ENCODE measurements at regions not wholly inside any gene's neighbourhood (a gene's known extent, or its start where the extent isn't known, plus 50 kb on each side); places are given as distances from the start of the nearest gene placed in this dataset.
"Not testable (repeated sequence)": the region's sequence is repeated elsewhere in the genome, so short reads cannot be mapped to it uniquely, and the experiment has no call there.

DNA sequence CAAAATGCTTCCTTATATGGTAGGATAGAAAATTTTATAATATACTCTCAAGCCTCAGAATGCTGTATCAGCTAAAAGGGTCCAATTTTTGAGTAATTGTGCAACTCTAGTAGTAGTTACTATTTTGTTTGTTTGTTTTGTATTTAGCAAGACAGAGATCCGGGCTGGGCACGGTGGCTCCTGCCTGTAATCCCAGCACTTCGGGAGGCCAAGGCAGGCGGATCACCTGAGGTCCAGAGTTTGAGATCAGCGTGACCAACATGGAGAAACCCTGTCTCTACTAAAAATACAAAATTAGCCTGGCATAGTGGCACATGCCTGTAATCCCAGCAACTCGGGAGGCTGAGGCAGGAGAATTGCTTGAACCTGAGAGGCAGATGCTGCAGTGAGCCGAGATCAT lies 216.8 kb upstream of the CT83 start:
- H3K36me3 ChIP-seq (ENCODE audit: control insufficient read depth in 1 of 2, insufficient read depth in 2 of 2, low read depth in 1 of 2, low read length in 2 of 2); H3K23ac ChIP-seq (ENCODE audit: low read length in 2 of 2); H3K9me3 ChIP-seq (ENCODE audit: control insufficient read depth, low read length); DNase-seq; H3K4me2 ChIP-seq (ENCODE audit: low read length, poor library complexity, severe bottlenecking); H3K4me1 ChIP-seq (ENCODE audit: control insufficient read depth, insufficient read depth, low read depth, low read length); H3K79me1 ChIP-seq (replicated peaks; ENCODE audit: low read length, poor library complexity, severe bottlenecking); H2AFZ ChIP-seq (ENCODE audit: low read depth, low read length); H3K4ac ChIP-seq (ENCODE audit: low read depth in 1 of 2, low read length in 2 of 2); H3K27me3 ChIP-seq (ENCODE audit: control insufficient read depth in 1 of 2, insufficient read depth in 1 of 2, low read length in 2 of 2); H3K27ac ChIP-seq (ENCODE audit: low read length, poor library complexity, severe bottlenecking); H3K4me3 ChIP-seq (ENCODE audit: insufficient read depth in 1 of 2, low read depth in 1 of 2, low read length in 2 of 2); H4K8ac ChIP-seq (ENCODE audit: low read length); H2BK5ac ChIP-seq (ENCODE audit: low read depth, low read length, poor library complexity, severe bottlenecking); H2AK5ac ChIP-seq (ENCODE audit: low read length, severe bottlenecking); H2BK12ac ChIP-seq (ENCODE audit: low read length in 2 of 2); H4K91ac ChIP-seq (ENCODE audit: low read length); H2BK15ac ChIP-seq (ENCODE audit: low read depth, poor library complexity, severe bottlenecking); H2BK120ac ChIP-seq (ENCODE audit: low read depth, low read length); H3K9ac ChIP-seq (ENCODE audit: low read length); H3K14ac ChIP-seq (ENCODE audit: low read length in 2 of 2); H3K18ac ChIP-seq (ENCODE audit: low read depth in 1 of 2, low read length in 2 of 2): not testable (repeated sequence)
- 81% methylated on average over 6 of the region's 7 CpGs for WGBS

DNA sequence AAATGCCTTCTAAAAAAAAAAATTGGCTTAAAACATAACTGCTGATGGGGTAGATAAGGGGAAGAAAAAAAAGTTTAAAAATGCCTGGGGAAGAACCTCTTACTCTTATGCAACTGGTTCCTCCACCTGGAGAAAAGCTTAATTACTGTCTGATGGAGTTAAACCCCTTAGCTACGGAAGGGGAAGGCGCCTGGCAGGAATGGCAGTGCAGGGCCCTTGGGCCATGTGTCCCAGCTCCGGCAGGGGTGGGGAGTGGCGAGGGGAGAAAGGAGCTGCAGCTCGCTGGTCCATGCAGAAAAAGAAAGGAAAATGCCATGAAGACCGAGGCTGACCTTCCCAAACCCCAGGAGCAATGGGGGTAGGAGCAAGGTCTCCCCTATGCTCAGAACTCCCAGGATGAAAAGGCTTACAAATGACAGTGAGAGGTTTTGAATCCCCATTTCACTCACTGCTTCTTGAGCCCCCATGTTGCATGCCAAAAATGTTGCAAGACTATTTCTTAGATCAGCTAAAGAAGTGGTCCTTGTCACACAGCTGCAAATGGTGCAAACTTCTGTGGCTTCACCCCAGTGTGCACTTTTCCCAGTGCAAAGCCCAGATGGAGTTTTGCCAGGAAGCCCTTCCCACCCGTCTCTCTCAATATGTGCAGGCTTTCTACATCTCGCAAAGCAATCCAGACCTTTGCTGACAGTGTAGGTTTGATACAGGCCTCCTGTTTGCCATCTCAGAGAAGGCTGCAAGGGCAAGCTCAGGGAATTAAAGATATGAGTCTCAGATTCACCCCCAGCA lies 204.8 kb upstream of the CT83 start:
- H3K27me3 ChIP-seq (ENCODE audit: control insufficient read depth in 1 of 2, insufficient read depth in 1 of 2, low read length in 2 of 2) = no peaks in the 10 kb centered on the region
- no peak overlapping the region for H3K14ac ChIP-seq (ENCODE audit: low read length in 2 of 2)
- no peak overlapping the region for H4K91ac ChIP-seq (ENCODE audit: low read length)
- H2AFZ ChIP-seq (ENCODE audit: low read depth, low read length) = no peak overlapping the region
- H3K36me3 ChIP-seq (ENCODE audit: control insufficient read depth in 1 of 2, insufficient read depth in 2 of 2, low read depth in 1 of 2, low read length in 2 of 2) = no peaks in the 10 kb centered on the region
- H3K4me1 ChIP-seq (ENCODE audit: control insufficient read depth, insufficient read depth, low read depth, low read length) = no peaks in the 10 kb centered on the region
- no peak overlapping the region for H3K4me3 ChIP-seq (ENCODE audit: insufficient read depth in 1 of 2, low read depth in 1 of 2, low read length in 2 of 2)
- H3K18ac ChIP-seq (ENCODE audit: low read depth in 1 of 2, low read length in 2 of 2) = no peak overlapping the region
- no peak overlapping the region for H4K8ac ChIP-seq (ENCODE audit: low read length)
- H2BK120ac ChIP-seq (ENCODE audit: low read depth, low read length) = no peak overlapping the region
- H3K79me1 ChIP-seq (replicated peaks; ENCODE audit: low read length, poor library complexity, severe bottlenecking) = no peaks in the 10 kb centered on the region
- H2BK12ac ChIP-seq (ENCODE audit: low read length in 2 of 2) = no peak overlapping the region
- H3K9ac ChIP-seq (ENCODE audit: low read length) = no peak overlapping the region
- no peak overlapping the region for H3K4ac ChIP-seq (ENCODE audit: low read depth in 1 of 2, low read length in 2 of 2)
- no peak overlapping the region for H2AK5ac ChIP-seq (ENCODE audit: low read length, severe bottlenecking)
- DNase-seq = no peak
- H3K27ac ChIP-seq (ENCODE audit: low read length, poor library complexity, severe bottlenecking) = no peak overlapping the region
- no peak overlapping the region for H2BK15ac ChIP-seq (ENCODE audit: low read depth, poor library complexity, severe bottlenecking)
- no peak overlapping the region for H3K4me2 ChIP-seq (ENCODE audit: low read length, poor library complexity, severe bottlenecking)
- no peaks in the 10 kb centered on the region for H3K9me3 ChIP-seq (ENCODE audit: control insufficient read depth, low read length)
- no peak overlapping the region for H2BK5ac ChIP-seq (ENCODE audit: low read depth, low read length, poor library complexity, severe bottlenecking)
- WGBS = 85% methylated on average over 7 of the region's 8 CpGs
- H3K23ac ChIP-seq (ENCODE audit: low read length in 2 of 2) = no peak overlapping the region

DNA sequence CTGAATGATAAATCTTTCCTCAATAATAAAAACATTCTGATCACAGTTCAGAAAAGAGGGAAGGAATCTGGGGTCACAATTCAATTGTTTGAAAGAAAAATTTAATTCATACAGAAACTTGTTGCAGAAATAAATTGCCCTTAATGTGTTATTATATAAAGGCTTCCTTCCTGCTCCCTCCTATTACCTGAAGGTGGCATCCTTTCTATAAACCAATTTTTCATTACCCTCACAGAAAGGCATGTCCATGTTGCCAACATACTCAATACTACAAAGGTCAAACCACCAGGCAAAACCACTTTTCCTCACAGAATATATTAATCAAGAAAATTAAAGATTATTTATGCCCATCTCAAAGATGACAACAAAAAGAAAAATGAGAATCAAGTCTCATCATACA lies 194.3 kb upstream of the CT83 start:
- no peak overlapping the region for H3K9ac ChIP-seq (ENCODE audit: low read length)
- H3K14ac ChIP-seq (ENCODE audit: low read length in 2 of 2) = no peak overlapping the region
- no peak overlapping the region for H2BK15ac ChIP-seq (ENCODE audit: low read depth, poor library complexity, severe bottlenecking)
- no peak overlapping the region for H2BK5ac ChIP-seq (ENCODE audit: low read depth, low read length, poor library complexity, severe bottlenecking)
- H3K36me3 ChIP-seq (ENCODE audit: control insufficient read depth in 1 of 2, insufficient read depth in 2 of 2, low read depth in 1 of 2, low read length in 2 of 2) = no peaks in the 10 kb centered on the region
- no peak overlapping the region for H2BK120ac ChIP-seq (ENCODE audit: low read depth, low read length)
- H3K27me3 ChIP-seq (ENCODE audit: control insufficient read depth in 1 of 2, insufficient read depth in 1 of 2, low read length in 2 of 2) = no peaks in the 10 kb centered on the region
- no peak for DNase-seq
- no peaks in the 10 kb centered on the region for H3K4me1 ChIP-seq (ENCODE audit: control insufficient read depth, insufficient read depth, low read depth, low read length)
- H4K91ac ChIP-seq (ENCODE audit: low read length) = no peak overlapping the region
- peaks cover 4% of the 10 kb centered on the region for H3K9me3 ChIP-seq (ENCODE audit: control insufficient read depth, low read length)
- no peak overlapping the region for H3K4me3 ChIP-seq (ENCODE audit: insufficient read depth in 1 of 2, low read depth in 1 of 2, low read length in 2 of 2)
- H2AK5ac ChIP-seq (ENCODE audit: low read length, severe bottlenecking) = no peak overlapping the region
- H2BK12ac ChIP-seq (ENCODE audit: low read length in 2 of 2) = no peak overlapping the region
- H3K23ac ChIP-seq (ENCODE audit: low read length in 2 of 2) = no peak overlapping the region
- H3K18ac ChIP-seq (ENCODE audit: low read depth in 1 of 2, low read length in 2 of 2) = no peak overlapping the region
- H4K8ac ChIP-seq (ENCODE audit: low read length) = no peak overlapping the region
- H3K4me2 ChIP-seq (ENCODE audit: low read length, poor library complexity, severe bottlenecking) = no peak overlapping the region
- no peak overlapping the region for H3K4ac ChIP-seq (ENCODE audit: low read depth in 1 of 2, low read length in 2 of 2)
- no peak overlapping the region for H2AFZ ChIP-seq (ENCODE audit: low read depth, low read length)
- H3K27ac ChIP-seq (ENCODE audit: low read length, poor library complexity, severe bottlenecking) = no peak overlapping the region
- no peaks in the 10 kb centered on the region for H3K79me1 ChIP-seq (replicated peaks; ENCODE audit: low read length, poor library complexity, severe bottlenecking)

DNA sequence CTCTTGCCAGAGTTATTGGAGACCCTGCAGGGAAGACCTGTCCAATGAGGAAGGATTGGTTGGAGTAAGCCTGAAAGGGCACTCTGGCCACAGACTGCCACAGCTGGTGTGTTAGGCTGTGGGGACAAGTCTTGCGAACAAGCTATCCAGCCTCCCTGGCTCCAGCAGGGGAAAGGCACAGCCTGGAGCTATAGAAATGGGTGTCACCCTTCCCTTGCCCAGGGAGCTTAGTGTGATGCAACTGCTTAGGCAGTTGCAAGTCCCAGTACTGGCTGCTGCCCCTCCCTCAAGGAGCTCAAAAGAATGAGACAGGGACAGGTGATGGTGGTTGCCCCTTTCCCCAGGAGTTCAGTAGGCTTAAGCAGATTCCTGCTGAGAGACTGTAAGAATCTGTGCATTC lies 165.7 kb upstream of the CT83 start:
- no peak overlapping the region for H3K4me2 ChIP-seq (ENCODE audit: low read length, poor library complexity, severe bottlenecking)
- H2BK12ac ChIP-seq (ENCODE audit: low read length in 2 of 2) = no peak overlapping the region
- H3K4me3 ChIP-seq (ENCODE audit: insufficient read depth in 1 of 2, low read depth in 1 of 2, low read length in 2 of 2) = no peak overlapping the region
- WGBS = 88% methylated on average over 1 of the region's 1 CpG
- H2BK15ac ChIP-seq (ENCODE audit: low read depth, poor library complexity, severe bottlenecking) = no peak overlapping the region
- H3K36me3 ChIP-seq (ENCODE audit: control insufficient read depth in 1 of 2, insufficient read depth in 2 of 2, low read depth in 1 of 2, low read length in 2 of 2) = no peaks in the 10 kb centered on the region
- no peaks in the 10 kb centered on the region for H3K27me3 ChIP-seq (ENCODE audit: control insufficient read depth in 1 of 2, insufficient read depth in 1 of 2, low read length in 2 of 2)
- no peak overlapping the region for H4K8ac ChIP-seq (ENCODE audit: low read length)
- no peaks in the 10 kb centered on the region for H3K4me1 ChIP-seq (ENCODE audit: control insufficient read depth, insufficient read depth, low read depth, low read length)
- no peak overlapping the region for H3K4ac ChIP-seq (ENCODE audit: low read depth in 1 of 2, low read length in 2 of 2)
- H3K9ac ChIP-seq (ENCODE audit: low read length) = no peak overlapping the region
- H4K91ac ChIP-seq (ENCODE audit: low read length) = no peak overlapping the region
- H3K27ac ChIP-seq (ENCODE audit: low read length, poor library complexity, severe bottlenecking) = no peak overlapping the region
- no peak overlapping the region for H2BK120ac ChIP-seq (ENCODE audit: low read depth, low read length)
- no peak overlapping the region for H3K23ac ChIP-seq (ENCODE audit: low read length in 2 of 2)
- no peak overlapping the region for H2BK5ac ChIP-seq (ENCODE audit: low read depth, low read length, poor library complexity, severe bottlenecking)
- peaks cover 2% of the 10 kb centered on the region for H3K9me3 ChIP-seq (ENCODE audit: control insufficient read depth, low read length)
- no peaks in the 10 kb centered on the region for H3K79me1 ChIP-seq (replicated peaks; ENCODE audit: low read length, poor library complexity, severe bottlenecking)
- no peak overlapping the region for H2AFZ ChIP-seq (ENCODE audit: low read depth, low read length)
- H3K18ac ChIP-seq (ENCODE audit: low read depth in 1 of 2, low read length in 2 of 2) = no peak overlapping the region
- no peak overlapping the region for H2AK5ac ChIP-seq (ENCODE audit: low read length, severe bottlenecking)
- no peak for DNase-seq
- no peak overlapping the region for H3K14ac ChIP-seq (ENCODE audit: low read length in 2 of 2)

Data from mesenchymal stem cell (in vitro differentiated cells and primary cell).